Bone marrow (tissue), 2 donors: ENCODE measurements at regions not wholly inside any gene's neighbourhood (a gene's known extent, or its start where the extent isn't known, plus 50 kb on each side); places are given as distances from the start of the nearest gene placed in this dataset.

ENCODE experiments used
- DNase-seq, 2 donors: peaks; one replicate each; lab custom pipeline; 2025; lab: John Stamatoyannopoulos, UW

GRCh38 chr15:93165734-93166470, 76.9 kb upstream of the RGMA start:
- no peak for DNase-seq

DNA sequence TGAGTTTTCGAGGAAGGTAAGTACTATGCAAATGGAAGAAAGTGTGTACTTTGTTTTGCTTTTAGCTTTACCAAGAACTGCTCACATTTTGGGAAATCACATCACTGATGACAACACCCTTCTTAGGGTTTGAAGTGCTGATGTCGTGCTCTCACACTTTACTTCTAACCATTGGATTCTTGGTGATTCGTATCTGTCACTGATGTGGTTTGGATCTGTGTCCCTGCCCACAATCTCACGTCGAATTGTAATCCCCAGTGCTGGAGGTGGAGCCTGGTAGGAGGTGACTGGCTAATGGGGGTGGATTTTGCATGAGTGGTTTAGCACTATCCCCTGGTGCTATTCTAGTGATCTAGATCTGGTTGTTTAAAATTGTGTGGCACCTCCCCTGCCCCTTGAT, 75.4 kb upstream of the RGMA start:
- DNase-seq, result no peak

- no peak for DNase-seq
Measured at GRCh38 chr15:93162560-93162959, 73.5 kb upstream of the RGMA start.

- DNase-seq, result no peak
Measured at GRCh38 chr15:93159930-93160329, 70.9 kb upstream of the RGMA start.

DNA sequence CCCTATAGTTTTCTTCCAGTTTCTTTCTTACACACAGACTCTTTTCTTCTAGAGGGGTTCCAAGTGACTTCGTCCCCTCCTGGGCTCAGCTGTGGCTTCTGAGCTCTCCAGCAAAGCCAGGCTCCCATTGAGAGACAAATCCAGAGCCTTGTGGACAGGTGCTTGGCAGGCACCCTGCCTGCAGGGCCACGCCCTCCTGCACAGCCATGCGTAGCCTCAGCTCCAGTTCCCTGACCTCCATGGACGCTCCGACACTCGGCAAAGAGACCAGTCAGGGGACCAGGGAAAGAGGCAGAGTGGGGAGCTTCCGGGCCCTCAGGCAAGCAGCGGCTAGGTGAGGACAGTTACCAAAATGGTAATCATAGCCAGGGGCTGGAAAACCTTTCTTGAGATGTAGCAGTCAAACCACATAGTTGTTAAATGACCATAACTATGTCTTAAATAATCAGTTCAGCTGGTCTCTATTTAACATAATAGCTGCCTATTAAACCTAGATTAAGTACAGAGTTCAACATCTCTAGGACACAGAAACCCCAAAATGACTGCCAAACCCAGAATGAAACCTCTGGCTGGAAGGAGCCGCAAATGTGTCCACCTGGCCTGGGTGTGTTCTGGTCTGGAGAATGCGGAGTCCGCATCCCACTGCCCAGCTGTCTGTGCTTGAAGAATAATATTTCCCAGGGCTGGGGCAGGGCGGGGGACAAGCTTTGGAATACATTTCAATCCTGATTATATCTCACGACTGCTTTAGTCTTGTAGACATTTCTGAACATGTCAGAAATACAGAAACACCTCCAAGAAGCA, 69.3 kb upstream of the RGMA start:
- no peak for DNase-seq

DNA sequence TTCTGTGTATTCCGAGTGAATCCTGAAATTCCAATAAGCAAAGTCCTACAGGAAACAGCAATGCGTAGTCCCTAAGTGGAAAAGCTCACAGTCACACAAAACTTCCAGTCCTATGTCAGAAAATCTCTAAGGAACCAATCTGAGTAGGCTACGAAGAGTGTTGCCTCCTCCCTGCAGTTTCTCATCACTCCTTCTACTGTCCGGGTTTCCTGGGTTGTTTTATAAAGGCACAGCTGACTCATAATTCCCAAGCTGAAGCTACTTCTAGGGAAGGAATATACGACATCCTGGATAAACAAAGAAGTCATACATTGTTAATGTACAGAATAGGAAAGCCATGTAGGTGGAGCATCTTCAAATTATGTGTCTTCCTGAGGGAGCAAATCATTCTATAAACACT, 65.7 kb upstream of the RGMA start:
- no peak for DNase-seq

- no peak for DNase-seq
Measured at GRCh38 chr15:93152951-93153350, 63.9 kb upstream of the RGMA start.

DNA sequence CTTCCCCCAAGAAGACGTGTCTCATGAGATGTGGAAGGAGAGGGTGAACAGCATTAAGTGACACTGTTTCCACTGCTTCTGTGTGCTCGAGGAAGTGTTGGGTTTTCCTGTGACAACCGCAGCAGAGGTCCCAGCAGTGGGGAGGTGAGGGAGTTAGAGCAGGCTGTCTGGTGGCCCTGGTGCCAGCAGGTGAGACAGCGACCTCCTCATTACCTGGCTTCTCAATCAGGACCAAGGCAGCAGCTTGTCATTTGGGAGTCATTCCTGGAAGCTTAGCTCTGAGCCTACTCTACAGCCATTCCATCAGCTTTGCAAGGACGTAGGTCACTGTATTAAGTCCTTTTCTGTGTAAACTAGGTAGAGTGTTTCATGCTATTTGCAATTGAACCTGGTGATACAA, 63.3 kb upstream of the RGMA start:
- no peak for DNase-seq

DNA sequence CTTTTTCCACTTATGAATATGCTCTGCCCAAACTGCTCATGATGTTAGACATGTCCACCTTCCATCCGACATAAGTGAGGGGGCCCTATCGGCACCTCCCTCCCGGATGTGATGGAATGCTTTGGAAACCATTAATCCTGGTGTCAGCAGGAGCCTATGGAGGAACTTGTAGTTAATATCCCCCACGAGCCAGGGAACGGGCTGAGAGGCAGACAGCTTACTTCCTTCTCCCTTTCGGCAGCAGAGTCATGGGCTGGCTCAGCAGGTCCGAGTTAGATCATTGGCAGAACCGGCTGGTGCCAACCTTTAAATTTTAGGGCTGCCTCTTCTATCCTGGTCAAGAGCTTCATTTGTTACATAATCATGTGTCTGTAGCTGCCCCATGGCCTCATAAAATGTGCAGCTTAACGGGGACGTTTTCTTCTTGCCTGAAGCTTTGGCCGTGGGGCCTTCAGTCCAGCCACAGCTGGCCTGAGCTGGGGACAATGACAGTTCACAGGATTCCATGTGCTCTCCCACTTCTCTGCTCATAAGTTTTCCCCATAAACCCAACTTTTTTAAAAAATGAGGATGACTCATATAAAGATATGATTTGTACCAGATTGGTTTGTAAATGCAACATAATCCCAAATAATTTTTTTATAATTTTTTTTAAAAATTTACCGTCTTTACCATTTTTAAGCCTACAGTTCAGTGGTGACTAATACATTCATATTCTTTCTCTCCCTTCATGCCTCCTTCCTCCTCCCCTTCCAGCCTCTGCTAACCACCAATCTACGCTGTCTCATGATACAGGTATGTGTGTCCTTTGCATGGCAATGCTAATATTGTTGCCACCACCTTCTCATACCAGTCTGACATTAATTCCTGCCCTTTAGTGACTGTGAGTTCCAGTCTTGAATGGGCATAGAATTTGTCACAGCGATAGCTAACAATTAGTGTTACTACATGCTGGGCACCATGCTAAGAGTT, 62.2 kb upstream of the RGMA start:
- DNase-seq, result no peak

- no peak for DNase-seq
Measured at GRCh38 chr15:93146601-93147000, 57.6 kb upstream of the RGMA start.

GRCh38 chr15:93146196-93146595, 57.2 kb upstream of the RGMA start:
- no peak for DNase-seq

- no peak for DNase-seq
Measured at GRCh38 chr15:93144463-93145236, 55.6 kb upstream of the RGMA start.

DNA sequence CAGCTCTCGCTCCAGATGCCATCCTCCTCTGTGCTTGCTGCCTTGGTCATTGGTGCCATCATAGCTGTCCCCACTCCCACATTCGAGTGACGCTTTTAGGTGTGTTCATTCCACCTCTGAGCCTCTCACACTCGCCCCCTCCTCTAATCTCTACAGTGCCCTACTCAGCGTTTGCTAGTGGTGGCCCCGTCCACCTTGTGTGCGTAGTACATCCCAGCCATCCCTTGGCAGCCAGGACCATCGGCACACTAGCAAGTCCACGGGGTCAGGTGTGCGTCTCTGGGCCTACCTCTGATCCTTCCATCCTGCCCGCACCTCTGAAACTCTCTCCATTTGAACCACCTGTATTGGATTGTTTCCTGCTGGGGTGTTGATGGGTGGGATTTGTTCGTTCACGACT, 54.2 kb upstream of the RGMA start:
- DNase-seq, result no peak

DNA sequence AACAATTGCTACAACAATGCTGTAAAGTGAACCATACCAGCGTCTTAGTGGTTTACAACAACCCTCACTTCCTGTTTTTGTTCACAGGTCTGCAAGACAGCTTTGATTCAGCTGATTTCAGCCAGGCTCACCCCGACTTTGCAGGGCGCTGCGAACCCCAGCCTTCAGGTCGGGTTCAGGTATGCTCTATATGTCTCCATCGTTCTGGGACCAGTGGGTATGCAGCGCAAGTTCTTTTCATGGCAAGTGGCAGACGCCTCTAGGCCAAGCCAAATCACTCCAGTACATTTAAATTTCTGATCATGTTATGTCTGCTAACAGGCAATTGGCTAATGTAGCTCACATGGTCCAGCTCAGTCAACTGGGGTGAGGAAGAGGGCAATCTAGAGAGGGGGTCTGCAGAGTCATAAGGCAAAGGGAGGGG, 52.4 kb upstream of the RGMA start:
- no peak for DNase-seq

- DNase-seq, result no peak
Measured at GRCh38 chr15:93139436-93139835, 50.4 kb upstream of the RGMA start.

GRCh38 chr15:93138681-93139250, 49.8 kb upstream of the RGMA start:
- no peak for DNase-seq
